Ecto neural progenitor cell (in vitro differentiated cells): ENCODE measurements at regions not wholly inside any gene's neighbourhood (a gene's known extent, or its start where the extent isn't known, plus 50 kb on each side); places are given as distances from the start of the nearest gene placed in this dataset.

Source experiments
- DNase-seq: peaks from one replicate; pipeline ENCODE4 v3.0.0-alpha.2; 2018; ENCODE audit warnings: low spot score

GRCh38 chr5:10173716-10174115 lies 76.0 kb downstream of the ATPSCKMT start:
- no peak for DNase-seq

- no peak for DNase-seq
These were observed 77.4 kb downstream of the ATPSCKMT start for GRCh38 chr5:10172247-10172646.

- no peak for DNase-seq
These were observed 80.3 kb downstream of the ATPSCKMT start for GRCh38 chr5:10169359-10169758.

GRCh38 chr5:10168254-10168653 lies 81.4 kb downstream of the ATPSCKMT start:
- DNase-seq = no peak

- DNase-seq = no peak
These were observed 81.9 kb downstream of the ATPSCKMT start for GRCh38 chr5:10167806-10168205.

GRCh38 chr5:10166392-10166791 lies 83.3 kb downstream of the ATPSCKMT start:
- DNase-seq = no peak

- no peak for DNase-seq
These were observed 87.2 kb downstream of the ATPSCKMT start for GRCh38 chr5:10162468-10162867.

GRCh38 chr5:10161778-10162177 lies 87.9 kb downstream of the ATPSCKMT start:
- DNase-seq = no peak

GRCh38 chr5:10160241-10160640 lies 89.4 kb downstream of the ATPSCKMT start:
- DNase-seq = no peak

GRCh38 chr5:10158886-10159285 lies 90.8 kb downstream of the ATPSCKMT start:
- no peak for DNase-seq

GRCh38 chr5:10157085-10157669 lies 92.5 kb downstream of the ATPSCKMT start:
- no peak for DNase-seq

GRCh38 chr5:10155897-10156667 lies 93.6 kb downstream of the ATPSCKMT start:
- DNase-seq = no peak

- no peak for DNase-seq
These were observed 95.7 kb downstream of the ATPSCKMT start for GRCh38 chr5:10153808-10154537.

- DNase-seq = no peak
These were observed 96.3 kb downstream of the ATPSCKMT start for GRCh38 chr5:10153394-10153793.

GRCh38 chr5:10151656-10152055 lies 98.0 kb downstream of the ATPSCKMT start:
- DNase-seq = no peak

- no peak for DNase-seq
These were observed 99.8 kb downstream of the ATPSCKMT start for GRCh38 chr5:10149911-10150310.

GRCh38 chr5:10145923-10146401 lies 103.7 kb downstream of the ATPSCKMT start:
- DNase-seq = no peak

- no peak for DNase-seq
These were observed 105.6 kb downstream of the ATPSCKMT start for GRCh38 chr5:10144040-10144439.

GRCh38 chr5:10140195-10140973 lies 109.3 kb downstream of the ATPSCKMT start:
- no peak for DNase-seq

- DNase-seq = no peak
These were observed 111.2 kb downstream of the ATPSCKMT start for GRCh38 chr5:10138395-10139057.

- DNase-seq = no peak
These were observed 115.9 kb downstream of the ATPSCKMT start for GRCh38 chr5:10133830-10134229.

- no peak for DNase-seq
These were observed 118.8 kb downstream of the ATPSCKMT start for GRCh38 chr5:10130881-10131280.
